Stimulated activated CD8-positive, alpha-beta memory T cell treated with anti-CD3 and anti-CD28 coated beads, Interleukin-2, amount 100 ng/mL, for 48 hours (primary cell): ENCODE measurements at regions not wholly inside any gene's neighbourhood (a gene's known extent, or its start where the extent isn't known, plus 50 kb on each side); places are given as distances from the start of the nearest gene placed in this dataset.

Experiments used
- DNase-seq, 2 donors: peaks; one replicate each; pipeline ENCODE4 v3.0.0-alpha.2; 2020; ENCODE audit warnings: low read depth in 2 of 2

GRCh38 chr18:11553098-11553940 lies 56.1 kb upstream of the SLC35G4 start:
- DNase-seq: no peak

DNA sequence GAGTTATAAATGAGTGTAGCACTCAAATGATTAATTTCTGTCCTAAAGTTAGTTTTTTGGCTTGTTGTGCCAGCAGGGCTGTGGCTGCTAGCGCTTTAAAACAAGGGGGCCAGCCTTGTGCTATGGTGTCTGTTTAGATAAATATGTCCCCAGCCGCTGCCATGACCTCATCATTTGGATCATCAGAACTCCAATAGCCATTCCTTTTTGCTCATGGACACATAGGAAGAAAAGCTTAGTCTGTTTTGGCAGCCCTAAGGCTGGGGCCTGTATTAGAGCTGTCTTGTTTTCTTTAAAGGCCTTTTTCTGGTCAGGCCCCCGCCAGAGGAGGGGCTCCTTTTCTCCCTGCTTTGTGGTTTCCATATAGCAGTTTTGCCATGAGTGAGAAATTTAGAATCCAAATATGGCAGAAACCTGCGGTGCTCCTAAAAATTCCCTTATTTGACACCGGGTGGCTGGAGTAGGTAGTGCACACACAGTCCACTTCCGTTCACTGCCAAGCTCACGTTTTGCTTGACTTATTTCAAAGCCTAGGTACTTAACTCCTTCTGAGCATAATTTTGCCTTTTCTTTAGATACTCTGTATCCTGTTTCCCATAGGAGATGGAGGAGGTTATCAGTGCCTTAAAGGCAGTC lies 60.4 kb upstream of the SLC35G4 start:
- DNase-seq: no peak

DNA sequence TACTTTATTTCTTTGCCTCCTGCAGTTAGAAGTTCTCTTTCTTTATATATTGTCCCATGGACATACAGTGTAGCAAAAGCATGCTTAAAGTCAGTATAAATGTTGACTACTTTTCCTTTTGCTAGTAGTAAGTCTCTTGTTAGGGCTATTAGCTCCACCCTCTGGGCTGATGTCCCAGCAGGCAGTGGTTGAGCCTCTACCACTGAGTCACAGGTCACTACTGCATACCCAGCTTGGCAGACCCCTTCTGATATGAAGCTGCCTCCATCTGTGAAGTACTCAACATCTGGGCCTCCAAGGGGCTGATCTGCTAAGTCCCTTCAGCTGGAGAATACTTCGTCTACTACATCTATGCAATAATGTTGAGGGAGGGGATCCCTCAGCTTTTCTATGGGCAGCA lies 61.0 kb upstream of the SLC35G4 start:
- DNase-seq: no peak

DNA sequence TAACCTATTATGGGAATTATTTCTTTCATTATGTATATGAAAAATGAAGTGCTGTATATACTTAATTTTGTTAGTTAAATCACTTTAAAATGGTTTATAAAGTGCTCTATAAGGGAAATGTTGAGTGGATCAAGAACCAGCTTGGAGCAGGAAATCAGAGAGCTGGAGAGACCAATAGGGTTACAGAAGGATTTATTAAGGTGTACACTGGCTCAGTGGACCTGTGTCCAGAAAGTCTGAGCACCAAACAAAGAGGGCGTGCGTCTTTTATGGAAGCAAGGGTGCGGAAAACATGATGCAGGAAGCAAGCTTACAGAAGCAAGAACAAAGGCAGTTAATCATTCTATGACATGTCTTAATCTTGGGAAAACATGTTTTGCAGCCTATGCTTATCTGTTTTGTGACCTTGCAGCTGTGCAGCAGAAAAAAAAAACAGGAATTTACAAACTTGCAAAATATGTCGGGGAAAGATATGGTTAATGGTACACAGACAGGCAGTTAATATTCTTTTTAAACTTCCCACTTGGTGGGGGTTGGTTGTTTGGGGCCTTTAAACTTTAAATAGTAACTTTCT lies 65.2 kb upstream of the SLC35G4 start:
- no peak for DNase-seq

- DNase-seq: no peak
Observed at GRCh38 chr18:11541179-11541578, 68.2 kb upstream of the SLC35G4 start.

DNA sequence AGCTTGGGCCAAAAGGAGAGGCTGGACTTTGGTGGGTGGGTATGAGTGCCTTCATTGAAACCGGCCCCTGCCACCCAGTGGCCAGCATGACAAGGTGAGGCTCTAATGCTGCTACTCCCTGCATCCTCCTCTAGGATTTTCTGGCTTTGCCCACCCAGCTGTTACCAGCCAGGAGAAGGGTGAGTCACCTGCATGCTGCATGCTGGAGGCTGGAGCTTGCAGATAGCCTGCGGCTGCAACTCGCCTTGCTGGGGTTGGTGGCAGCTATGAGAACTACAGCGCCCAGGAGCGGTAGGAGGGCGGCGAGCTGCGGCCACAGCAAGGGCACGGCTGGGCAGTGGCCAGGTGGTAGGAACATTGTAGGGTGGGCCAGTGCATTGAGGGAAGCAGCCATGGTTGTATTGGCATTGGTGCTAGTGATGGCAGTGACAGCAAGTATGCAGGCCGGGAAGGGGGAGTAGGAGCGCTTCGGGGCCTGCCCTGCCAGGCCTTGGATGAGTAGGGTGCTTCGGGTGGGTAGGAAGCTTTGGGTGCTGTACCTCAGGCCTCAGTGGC lies 75.4 kb upstream of the SLC35G4 start:
- DNase-seq: no peak

DNA sequence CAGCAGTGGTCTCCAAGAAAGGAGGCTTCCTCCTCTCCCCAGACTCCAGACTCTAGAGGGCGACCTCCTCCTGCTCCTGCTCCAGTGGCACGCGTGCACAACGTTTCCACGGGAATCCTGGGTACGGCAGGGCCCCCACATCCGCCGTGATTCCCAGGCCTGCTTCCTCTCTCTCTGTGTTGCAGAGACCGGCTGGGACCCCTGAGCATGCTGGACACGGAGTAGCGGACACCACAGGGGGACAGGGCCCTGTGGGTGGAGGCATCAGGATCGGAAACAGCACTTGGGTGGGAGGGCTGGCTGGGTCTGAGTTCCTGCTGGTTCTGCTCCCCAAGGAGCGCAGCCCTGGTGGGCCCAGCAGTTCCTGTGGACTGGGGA lies 75.9 kb upstream of the SLC35G4 start:
- DNase-seq: no peak

DNA sequence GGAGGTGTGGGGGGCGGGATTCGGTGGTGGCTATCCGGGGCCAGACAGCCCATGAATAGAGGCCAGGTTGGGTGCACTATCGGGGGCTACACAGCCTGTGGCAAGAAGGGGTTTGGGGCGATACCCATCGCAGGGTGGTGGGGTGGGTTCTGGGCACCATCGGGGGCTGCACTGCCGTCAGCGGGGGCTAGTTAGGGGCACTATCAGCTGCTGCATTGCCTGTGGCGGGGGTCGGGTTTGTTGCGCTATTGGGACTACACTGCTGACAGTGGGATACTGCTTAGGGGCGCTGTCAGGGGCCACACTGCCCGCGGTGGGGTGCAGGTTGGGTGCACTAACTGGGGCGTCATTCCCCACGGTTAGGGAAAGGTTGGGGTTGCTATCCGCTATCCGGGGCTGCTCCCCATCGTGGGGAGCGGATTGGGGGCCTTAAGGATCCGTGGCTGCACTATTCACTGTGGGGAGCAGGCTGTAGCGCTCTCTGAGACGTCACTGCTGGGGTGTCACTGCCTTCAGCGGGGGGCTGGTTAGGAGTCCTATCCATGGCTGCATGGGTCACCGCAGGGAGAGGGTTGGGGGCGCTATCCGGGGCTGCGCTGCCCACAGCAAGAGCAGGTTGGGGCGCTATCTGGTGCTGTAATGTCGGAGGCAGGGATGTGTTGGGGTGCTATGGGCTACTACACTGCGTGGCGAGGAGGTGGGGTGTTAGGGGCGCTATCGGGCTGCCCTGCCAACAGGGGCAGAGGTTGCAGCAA lies 76.5 kb upstream of the SLC35G4 start:
- no peak for DNase-seq

GRCh38 chr18:11529081-11529480 lies 80.3 kb upstream of the SLC35G4 start:
- no peak for DNase-seq

- no peak for DNase-seq
Observed at GRCh38 chr18:11526675-11527074, 82.7 kb upstream of the SLC35G4 start.

DNA sequence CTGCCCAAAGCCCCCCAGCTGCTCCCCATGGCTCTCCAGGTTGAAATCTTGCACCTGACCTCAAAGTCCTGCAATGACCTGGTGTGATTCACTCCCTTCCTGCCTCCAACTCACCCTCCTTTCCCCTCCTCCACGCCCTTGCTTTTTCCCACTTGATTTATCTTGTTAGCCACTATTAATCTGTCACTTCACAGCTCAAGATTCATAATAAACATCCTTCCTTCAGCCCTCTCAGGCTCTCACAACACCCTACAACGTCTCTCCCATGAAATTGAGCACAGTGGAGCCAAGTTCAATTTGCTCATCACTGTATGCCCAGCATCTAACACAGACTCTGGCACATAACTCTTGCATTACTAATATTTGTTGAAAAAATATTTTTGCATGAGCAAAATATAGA lies 85.6 kb upstream of the SLC35G4 start:
- no peak for DNase-seq

- no peak for DNase-seq
Observed at GRCh38 chr18:11522992-11523391, 86.4 kb upstream of the SLC35G4 start.

GRCh38 chr18:11521853-11522252 lies 87.5 kb upstream of the SLC35G4 start:
- no peak for DNase-seq

- no peak for DNase-seq
Observed at GRCh38 chr18:11520536-11520935, 88.9 kb upstream of the SLC35G4 start.

DNA sequence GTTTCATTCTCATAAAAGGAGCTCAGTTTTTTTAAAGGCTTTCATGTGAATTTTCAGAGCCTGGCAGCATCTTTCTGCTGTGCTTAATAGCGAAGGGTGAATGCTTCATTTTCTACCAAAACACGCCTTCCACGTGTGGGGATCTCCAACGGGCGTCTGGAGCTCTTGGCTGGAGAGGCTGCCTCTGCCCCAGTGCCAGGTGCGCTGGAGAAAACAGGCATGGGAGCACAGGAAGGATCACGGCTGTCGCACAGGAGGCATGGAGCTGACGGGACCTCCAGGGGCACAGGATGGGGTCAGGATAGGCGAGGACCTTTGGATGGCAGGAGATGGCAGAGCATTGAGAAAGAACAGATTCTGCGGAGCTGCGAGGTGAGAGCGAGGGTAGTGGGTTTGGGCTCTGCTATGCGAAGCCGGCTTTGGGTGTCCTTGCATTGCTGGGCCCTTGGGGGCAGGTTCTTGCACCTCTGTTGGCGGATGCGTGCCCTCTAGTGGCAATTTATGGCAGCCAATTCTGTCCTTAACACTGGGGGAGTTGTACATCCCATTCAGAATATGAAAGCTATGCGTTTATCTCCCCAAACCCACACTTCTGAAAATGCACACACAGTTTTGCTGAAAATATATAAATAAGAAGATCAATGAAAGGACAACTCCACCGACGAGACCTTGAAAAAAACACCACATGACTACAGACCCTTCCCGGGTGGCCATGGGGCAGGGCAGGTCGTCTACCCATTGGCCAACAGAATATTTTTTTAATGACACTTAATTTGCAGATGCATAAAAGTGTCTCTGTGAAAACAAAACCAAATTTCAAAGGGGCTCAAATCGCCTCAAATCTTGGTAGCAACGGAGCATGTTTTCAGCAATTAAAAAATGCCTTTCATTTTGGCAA lies 90.4 kb upstream of the SLC35G4 start:
- DNase-seq: peak in 1 of 2 donors; percentile 40

DNA sequence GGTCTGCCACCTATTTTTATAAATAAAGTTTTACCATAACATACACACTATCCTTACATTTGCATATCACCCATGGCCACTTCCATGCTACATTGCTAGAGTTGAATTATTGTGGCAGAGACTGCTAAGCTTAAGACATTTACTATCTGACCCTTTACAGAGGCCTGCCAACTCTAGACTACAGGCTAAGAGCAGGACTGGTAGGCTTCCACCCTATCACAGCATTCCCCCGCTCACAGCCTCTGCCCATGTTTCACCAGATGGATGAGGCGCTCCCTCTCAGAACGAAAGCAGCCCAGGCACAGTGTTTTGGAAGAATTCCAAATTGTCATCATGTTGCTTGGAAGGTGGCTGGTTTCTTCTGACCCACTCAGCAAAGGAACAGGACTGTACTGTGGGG lies 91.7 kb upstream of the SLC35G4 start:
- DNase-seq: no peak

DNA sequence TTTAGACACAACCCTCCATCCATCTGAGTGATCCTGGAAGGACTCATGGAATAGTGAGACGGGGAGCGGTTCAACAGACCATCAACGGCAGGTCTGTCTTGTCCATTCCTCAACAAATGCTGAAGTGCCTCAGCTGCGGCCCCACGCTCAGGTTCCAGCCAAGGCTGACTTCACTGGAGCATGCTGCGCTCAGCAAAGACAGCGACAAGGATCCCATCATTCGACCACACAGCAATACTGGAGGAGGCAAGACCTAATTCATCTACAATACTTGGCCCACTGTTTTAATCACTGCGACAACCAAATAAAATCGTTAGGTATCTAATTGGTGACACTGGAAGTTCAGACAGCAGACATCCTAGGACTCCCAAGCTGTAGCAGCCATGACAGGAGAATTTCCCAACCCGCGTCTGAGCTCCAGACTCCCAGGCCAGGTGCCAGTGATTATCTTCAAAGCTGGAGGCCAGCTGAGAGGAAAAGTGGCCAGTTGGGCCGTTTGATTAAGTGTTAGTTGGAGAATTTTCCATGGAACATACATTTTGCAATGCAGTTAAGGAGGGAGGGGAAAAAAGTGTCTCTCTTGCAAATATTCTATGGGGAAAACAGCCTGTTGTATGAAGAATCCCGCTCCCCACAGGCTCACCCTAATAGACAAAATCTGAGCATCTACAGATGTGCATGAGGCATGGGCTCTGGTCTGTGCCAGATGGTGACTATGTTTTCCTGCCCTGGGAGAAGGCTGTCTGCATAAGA lies 92.5 kb upstream of the SLC35G4 start:
- no peak for DNase-seq

DNA sequence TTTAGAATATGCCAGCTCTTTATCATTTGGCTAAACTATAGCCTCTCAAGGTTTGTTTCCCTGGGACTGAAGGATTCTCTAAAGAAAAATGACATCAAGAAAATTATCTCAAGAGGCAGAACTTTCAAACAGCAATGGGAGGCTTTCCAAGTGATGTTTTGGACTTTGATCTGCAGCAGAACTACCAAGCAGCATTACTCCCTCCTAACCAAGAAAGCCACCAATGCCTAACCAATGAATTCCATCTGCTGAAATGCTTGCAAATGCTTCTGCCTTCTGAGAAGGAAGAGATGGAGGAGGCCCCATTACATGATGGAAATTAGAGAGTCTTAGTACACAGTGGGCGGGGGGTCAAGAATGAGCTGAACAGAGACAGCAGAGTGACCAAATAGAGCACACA lies 95.1 kb upstream of the SLC35G4 start:
- DNase-seq: no peak

- no peak for DNase-seq
Observed at GRCh38 chr18:11512096-11513025, 97.0 kb upstream of the SLC35G4 start.
